Lower leg skin (tissue), 4 donors: ENCODE measurements at regions not wholly inside any gene's neighbourhood (a gene's known extent, or its start where the extent isn't known, plus 50 kb on each side); places are given as distances from the start of the nearest gene placed in this dataset.

Experiments used
- DNase-seq, 2 donors: peaks; one replicate each; pipeline ENCODE4 v3.0.0-alpha.2; 2019; ENCODE audit warnings: low spot score in 2 of 2
- H3K4me3 ChIP-seq: fragments of 200-600 bp; sonication (generic); 2 replicates; pipeline ENCODE4 v1.5.1; 2017; ENCODE audit warnings: mild to moderate bottlenecking, low read depth; ENCODE audit not compliant: poor library complexity, severe bottlenecking
- CTCF ChIP-seq, 3 donors: fragments of 450-650 bp; IDR thresholded peaks; one replicate each; pipeline ENCODE4 v1.5.1; 2016; ENCODE audit warnings: antibody characterized with exemption in 3 of 3, mild to moderate bottlenecking in 3 of 3, moderate library complexity in 2 of 3
- POLR2A ChIP-seq, 2 donors: fragments of 450-650 bp; IDR thresholded peaks; one replicate each; pipeline ENCODE4 v1.6.1; 2016 to 2017; ENCODE audit warnings: antibody characterized with exemption in 2 of 2, mild to moderate bottlenecking in 1 of 2, moderate library complexity in 1 of 2
- WGBS, 2 donors: methylation state at CpG; one replicate each; pipeline ENCODE4 v1.1.5; 2018; 5-methylcytosine and 5-hydroxymethylcytosine counted together
- intact Hi-C: fragments of 100-400 bp; cut with DNase I; formaldehyde crosslinking; loops from one replicate; pipeline ENCODE4 v1.15.0; 2023; ENCODE audit warnings: low total_unique reads

DNA sequence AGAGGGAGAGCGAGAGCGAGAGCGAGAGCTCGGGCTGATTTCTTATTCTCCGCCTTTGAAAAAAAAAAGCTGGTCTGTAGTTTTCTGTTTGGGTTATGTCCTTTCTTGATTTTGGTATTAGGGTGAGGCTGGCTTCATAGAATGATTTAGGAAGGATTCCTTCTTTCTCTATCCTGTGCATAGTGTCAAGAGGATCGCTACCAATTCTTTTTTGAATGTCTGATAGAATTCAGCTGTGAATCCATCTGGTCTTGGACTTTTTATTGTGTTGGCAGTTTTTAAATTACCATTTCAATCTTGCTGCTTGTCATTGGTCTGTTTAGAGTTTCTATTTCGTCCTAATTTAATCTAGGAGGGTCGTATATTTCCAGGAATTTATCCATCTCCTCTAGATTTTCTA is 1414.6 kb upstream of the MIR17HG start:
- no peak overlapping the region for H3K4me3 ChIP-seq
- intact Hi-C loops = no loop called here
- 85 to 90% methylated on average over 8 of the region's 8 CpGs for WGBS, 2 donors
- TF ChIP-seq CTCF (IDR thresholded peaks at IDR 0.05) = no peak
- TF ChIP-seq POLR2A (IDR thresholded peaks at IDR 0.05) = no peak
- no peak for DNase-seq

- TF ChIP-seq POLR2A (IDR thresholded peaks at IDR 0.05) (no peak), CTCF (IDR thresholded peaks at IDR 0.05) (no peak)
- H3K4me3 ChIP-seq = no peak overlapping the region
- intact Hi-C loops = no loop called here
- no peak for DNase-seq
- 79% methylated on average over 4 of the region's 4 CpGs for WGBS, 2 donors
Measured at GRCh38 chr13:89936256-89936655, 1411.2 kb upstream of the MIR17HG start.

DNA sequence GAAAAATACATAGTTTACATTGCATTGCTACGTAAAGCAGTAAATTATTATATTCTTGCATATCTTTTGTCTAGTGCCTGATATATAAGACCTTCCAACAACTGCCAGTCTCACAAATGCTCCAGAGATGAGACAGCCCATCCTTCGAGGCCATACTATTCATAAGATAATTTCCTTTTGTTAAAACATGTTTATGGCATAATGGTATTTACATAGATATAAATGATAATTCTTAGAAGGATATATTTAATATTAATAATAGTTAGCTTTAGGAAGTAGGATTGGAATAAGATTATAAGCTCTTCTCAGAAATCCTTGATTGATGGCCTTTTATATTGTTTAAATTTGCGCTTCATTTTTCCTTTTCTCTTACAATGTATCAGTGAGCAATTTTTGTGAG is 1410.1 kb upstream of the MIR17HG start:
- TF ChIP-seq CTCF (IDR thresholded peaks at IDR 0.05) = no peak
- no peak for TF ChIP-seq POLR2A (IDR thresholded peaks at IDR 0.05)
- no peak overlapping the region for H3K4me3 ChIP-seq
- no peak for DNase-seq
- intact Hi-C loops = no loop called here
- WGBS, 2 donors = 83 to 85% methylated on average over 3 of the region's 3 CpGs

- H3K4me3 ChIP-seq = no peak overlapping the region
- 83 to 84% methylated on average over 1 of the region's 1 CpG for WGBS, 2 donors
- DNase-seq = no peak
- intact Hi-C loops = no loop called here
- no peak for TF ChIP-seq CTCF (IDR thresholded peaks at IDR 0.05)
- TF ChIP-seq POLR2A (IDR thresholded peaks at IDR 0.05) = no peak
Measured at GRCh38 chr13:89940383-89940782, 1407.1 kb upstream of the MIR17HG start.

- TF ChIP-seq CTCF (IDR thresholded peaks at IDR 0.05) (no peak), POLR2A (IDR thresholded peaks at IDR 0.05) (no peak)
- no peak for DNase-seq
- H3K4me3 ChIP-seq = no peak overlapping the region
- intact Hi-C loops = no loop called here
Measured at GRCh38 chr13:89943139-89943538, 1404.3 kb upstream of the MIR17HG start.

GRCh38 chr13:89950225-89950624 is 1397.3 kb upstream of the MIR17HG start:
- no peak for TF ChIP-seq CTCF (IDR thresholded peaks at IDR 0.05)
- no peak for TF ChIP-seq POLR2A (IDR thresholded peaks at IDR 0.05)
- no peak overlapping the region for H3K4me3 ChIP-seq
- intact Hi-C loops = no loop called here
- DNase-seq = no peak
